ENCODE measurements at regions not wholly inside any gene's neighbourhood (a gene's known extent, or its start where the extent isn't known, plus 50 kb on each side); places are given as distances from the start of the nearest gene placed in this dataset.

DNA sequence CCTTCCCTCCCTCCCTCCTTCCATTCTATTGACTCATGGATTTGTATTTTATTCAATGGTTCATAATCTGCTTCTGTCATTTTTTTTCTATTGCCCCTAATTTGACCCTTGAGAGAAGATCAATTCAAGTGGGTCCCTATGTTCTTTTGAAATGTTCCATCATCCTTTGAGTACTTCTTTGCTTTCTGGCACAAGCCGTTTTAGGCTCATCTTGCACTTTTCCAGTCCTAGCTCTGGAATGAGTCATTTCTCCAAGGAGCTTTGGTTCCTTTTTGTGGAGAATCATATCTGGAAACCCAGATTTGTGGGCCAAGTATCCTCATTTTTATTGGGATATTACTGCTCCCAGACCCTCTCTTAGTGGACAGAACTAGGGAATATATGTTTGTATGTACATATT lies 126.8 kb upstream of the PTPN3 start:
- Histone ChIP-seq H3K4me3 (replicated peaks; ENCODE audit: low read depth, low read length) (no peak overlapping the region), H3K27me3 (replicated peaks; ENCODE audit: control insufficient read depth, insufficient read depth, low read length) (no peaks in the 10 kb centered on the region), H3K36me3 (ENCODE audit: control insufficient read depth, insufficient read depth, low read length) (no peaks in the 10 kb centered on the region)
- DNase-seq (ENCODE audit: extremely low read depth, insufficient read length) = no peak
- no peak for TF ChIP-seq CTCF (IDR thresholded peaks at IDR 0.05; ENCODE audit: insufficient read depth, low read length, poor library complexity, severe bottlenecking)

DNA sequence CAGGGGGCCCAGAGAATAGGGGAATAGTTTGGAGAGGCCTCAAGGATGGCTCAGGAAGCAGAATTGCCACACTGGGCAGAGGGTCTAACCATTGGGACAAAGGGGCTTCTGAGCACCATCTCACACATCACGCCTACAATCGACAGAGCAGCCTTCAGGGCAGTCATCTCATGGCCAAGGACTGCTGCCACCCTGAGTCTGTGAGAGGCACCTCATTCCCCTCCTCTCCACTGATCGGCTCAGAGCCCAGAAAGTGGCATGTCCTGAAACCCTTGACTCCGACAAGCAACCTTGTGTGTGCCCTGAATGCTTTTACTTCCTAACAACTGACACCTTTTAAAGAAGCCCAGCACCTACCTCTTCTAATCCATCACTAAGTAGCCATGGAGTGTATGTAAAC lies 128.9 kb upstream of the PTPN3 start:
- no peak for DNase-seq (ENCODE audit: extremely low read depth, insufficient read length)
- Histone ChIP-seq H3K4me3 (replicated peaks; ENCODE audit: low read depth, low read length) (no peak overlapping the region), H3K36me3 (ENCODE audit: control insufficient read depth, insufficient read depth, low read length) (no peaks in the 10 kb centered on the region), H3K27me3 (replicated peaks; ENCODE audit: control insufficient read depth, insufficient read depth, low read length) (no peaks in the 10 kb centered on the region)
- no peak for TF ChIP-seq CTCF (IDR thresholded peaks at IDR 0.05; ENCODE audit: insufficient read depth, low read length, poor library complexity, severe bottlenecking)

DNA sequence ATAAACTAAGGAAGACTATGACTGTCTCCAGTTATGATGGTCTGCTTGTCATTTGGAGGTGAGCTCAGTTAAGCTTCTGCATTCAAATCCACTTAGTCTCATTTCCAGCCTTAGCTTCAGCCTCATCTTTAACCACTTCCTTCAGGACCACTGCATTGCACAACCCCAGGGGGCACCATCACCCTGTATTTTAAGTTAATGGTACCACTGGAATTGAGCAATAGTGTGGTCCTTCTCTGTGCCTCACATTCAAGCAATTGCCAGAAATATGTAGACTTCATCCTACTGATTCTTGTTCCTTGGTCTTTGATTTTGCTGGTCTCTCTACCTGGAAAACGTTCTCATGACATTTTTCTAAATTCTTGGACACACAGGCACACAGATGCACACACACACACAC lies 131.5 kb upstream of the PTPN3 start:
- TF ChIP-seq CTCF (IDR thresholded peaks at IDR 0.05; ENCODE audit: insufficient read depth, low read length, poor library complexity, severe bottlenecking) = no peak
- DNase-seq (ENCODE audit: extremely low read depth, insufficient read length) = no peak
- H3K4me3 ChIP-seq (replicated peaks; ENCODE audit: low read depth, low read length) = no peak overlapping the region
- H3K36me3 ChIP-seq (ENCODE audit: control insufficient read depth, insufficient read depth, low read length) = no peaks in the 10 kb centered on the region
- H3K27me3 ChIP-seq (replicated peaks; ENCODE audit: control insufficient read depth, insufficient read depth, low read length) = no peaks in the 10 kb centered on the region

DNA sequence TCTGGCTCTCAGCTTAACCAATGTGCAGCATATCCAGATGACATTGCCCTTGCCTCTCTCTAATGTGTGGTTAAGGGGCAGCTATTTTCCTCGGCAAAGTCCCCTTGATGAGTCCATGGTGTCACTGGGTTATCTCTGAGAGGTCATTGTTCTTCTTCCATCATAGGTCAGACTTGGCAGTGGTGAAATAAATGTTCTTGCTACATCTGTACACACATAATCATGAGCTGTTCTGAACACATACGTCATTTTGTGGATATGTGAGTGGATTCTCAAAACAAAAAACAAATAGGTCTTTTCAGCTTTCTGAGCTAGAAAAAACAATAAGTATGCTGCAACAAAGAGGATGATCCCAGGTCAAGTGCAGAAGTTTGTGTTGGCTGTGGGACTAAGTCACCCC lies 134.7 kb upstream of the PTPN3 start:
- H3K4me3 ChIP-seq (replicated peaks; ENCODE audit: low read depth, low read length) = no peak overlapping the region
- no peaks in the 10 kb centered on the region for H3K27me3 ChIP-seq (replicated peaks; ENCODE audit: control insufficient read depth, insufficient read depth, low read length)
- no peak for DNase-seq (ENCODE audit: extremely low read depth, insufficient read length)
- no peaks in the 10 kb centered on the region for H3K36me3 ChIP-seq (ENCODE audit: control insufficient read depth, insufficient read depth, low read length)
- TF ChIP-seq CTCF (IDR thresholded peaks at IDR 0.05; ENCODE audit: insufficient read depth, low read length, poor library complexity, severe bottlenecking) = no peak

- no peak for TF ChIP-seq CTCF (IDR thresholded peaks at IDR 0.05; ENCODE audit: insufficient read depth, low read length, poor library complexity, severe bottlenecking)
- Histone ChIP-seq H3K36me3 (ENCODE audit: control insufficient read depth, insufficient read depth, low read length) (no peaks in the 10 kb centered on the region), H3K4me3 (replicated peaks; ENCODE audit: low read depth, low read length) (no peak overlapping the region), H3K27me3 (replicated peaks; ENCODE audit: control insufficient read depth, insufficient read depth, low read length) (peaks cover 7% of the 10 kb centered on the region)
- peak; percentile 11 for DNase-seq (ENCODE audit: extremely low read depth, insufficient read length)
These were observed 140.1 kb upstream of the PALM2AKAP2 start for GRCh38 chr9:109639674-109640579.
